ENCODE measurements at regions not wholly inside any gene's neighbourhood (a gene's known extent, or its start where the extent isn't known, plus 50 kb on each side); places are given as distances from the start of the nearest gene placed in this dataset.

- TF ChIP-seq, protein P1, sequence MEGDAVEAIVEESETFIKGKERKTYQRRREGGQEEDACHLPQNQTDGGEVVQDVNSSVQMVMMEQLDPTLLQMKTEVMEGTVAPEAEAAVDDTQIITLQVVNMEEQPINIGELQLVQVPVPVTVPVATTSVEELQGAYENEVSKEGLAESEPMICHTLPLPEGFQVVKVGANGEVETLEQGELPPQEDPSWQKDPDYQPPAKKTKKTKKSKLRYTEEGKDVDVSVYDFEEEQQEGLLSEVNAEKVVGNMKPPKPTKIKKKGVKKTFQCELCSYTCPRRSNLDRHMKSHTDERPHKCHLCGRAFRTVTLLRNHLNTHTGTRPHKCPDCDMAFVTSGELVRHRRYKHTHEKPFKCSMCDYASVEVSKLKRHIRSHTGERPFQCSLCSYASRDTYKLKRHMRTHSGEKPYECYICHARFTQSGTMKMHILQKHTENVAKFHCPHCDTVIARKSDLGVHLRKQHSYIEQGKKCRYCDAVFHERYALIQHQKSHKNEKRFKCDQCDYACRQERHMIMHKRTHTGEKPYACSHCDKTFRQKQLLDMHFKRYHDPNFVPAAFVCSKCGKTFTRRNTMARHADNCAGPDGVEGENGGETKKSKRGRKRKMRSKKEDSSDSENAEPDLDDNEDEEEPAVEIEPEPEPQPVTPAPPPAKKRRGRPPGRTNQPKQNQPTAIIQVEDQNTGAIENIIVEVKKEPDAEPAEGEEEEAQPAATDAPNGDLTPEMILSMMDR (IDR thresholded peaks at IDR 0.05 in 8 of 11, conservative IDR thresholded peaks at IDR 0.05 in 3 of 11) = no peak
- no peak for TF ChIP-seq POLR2A (IDR thresholded peaks at IDR 0.05)
Observed at GRCh38 chr6:23654745-23655144, 471.3 kb upstream of the NRSN1 start.
